Upper lobe of right lung (tissue), 1 donor: ENCODE measurements at regions not wholly inside any gene's neighbourhood (a gene's known extent, or its start where the extent isn't known, plus 50 kb on each side); places are given as distances from the start of the nearest gene placed in this dataset.

Source experiments
- ATAC-seq: fragments of 200-7000 bp; cut with Tn5 transposase; one replicate; pipeline ENCODE4 v1.9.1; 2020; ENCODE audit warnings: mild to moderate bottlenecking, moderate library complexity
- DNase-seq: peaks from one replicate; pipeline ENCODE4 v3.0.0-alpha.2; 2020
- H3K27ac ChIP-seq: fragments of 200-600 bp; one replicate; pipeline ENCODE4 v1.8.0; 2022
- H3K27me3 ChIP-seq: fragments of 200-600 bp; one replicate; pipeline ENCODE4 v1.8.0; 2022; ENCODE audit warnings: mild to moderate bottlenecking
- H3K36me3 ChIP-seq: fragments of 200-600 bp; one replicate; pipeline ENCODE4 v1.8.0; 2022
- H3K4me1 ChIP-seq: fragments of 200-600 bp; one replicate; pipeline ENCODE4 v1.8.0; 2022
- H3K4me3 ChIP-seq: fragments of 200-600 bp; one replicate; pipeline ENCODE4 v1.8.0; 2022; ENCODE audit warnings: mild to moderate bottlenecking
- H3K9me3 ChIP-seq: fragments of 200-600 bp; one replicate; pipeline ENCODE4 v1.8.0; 2022
- CTCF ChIP-seq: fragments of 200-600 bp; IDR thresholded peaks from one replicate; pipeline ENCODE4 v1.8.0; 2022; ENCODE audit warnings: antibody characterized with exemption
- intact Hi-C: fragments of 100-400 bp; cut with DNase I; formaldehyde crosslinking; loops from one replicate; pipeline ENCODE4 v1.11.0; 2022
- donor health status: DM: no; HTN: yes; CAD: no; lungs with severe emphysema.

DNA sequence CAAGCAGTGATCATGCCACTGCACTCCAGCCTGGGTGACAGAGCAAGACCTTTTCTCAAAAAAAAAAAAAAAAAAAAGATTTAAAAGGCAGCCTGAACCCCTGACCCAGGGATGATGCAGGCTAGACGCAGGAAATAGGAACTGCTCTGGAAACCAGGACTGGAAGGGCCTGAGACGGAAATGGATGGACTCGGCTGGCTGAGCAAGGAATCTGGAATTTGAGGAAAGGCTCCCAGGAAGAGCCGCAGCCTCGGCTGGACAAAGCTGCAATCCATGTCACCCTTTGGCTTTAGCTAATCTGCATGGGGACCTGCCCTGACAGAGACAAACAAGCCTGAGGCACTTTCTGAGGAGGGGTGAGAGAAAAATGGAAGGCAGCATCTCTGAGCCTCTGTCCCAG is 55.0 kb upstream of the DAPL1 start:
- no peaks in the 10 kb centered on the region for H3K36me3 ChIP-seq
- no peak for TF ChIP-seq CTCF
- no peaks in the 10 kb centered on the region for H3K27me3 ChIP-seq
- no peak for DNase-seq
- no peaks in the 10 kb centered on the region for H3K4me1 ChIP-seq
- ATAC-seq: no peak
- intact Hi-C loops: no loop called here
- no peak overlapping the region for H3K4me3 ChIP-seq
- H3K27ac ChIP-seq: no peak overlapping the region
- no peaks in the 10 kb centered on the region for H3K9me3 ChIP-seq

DNA sequence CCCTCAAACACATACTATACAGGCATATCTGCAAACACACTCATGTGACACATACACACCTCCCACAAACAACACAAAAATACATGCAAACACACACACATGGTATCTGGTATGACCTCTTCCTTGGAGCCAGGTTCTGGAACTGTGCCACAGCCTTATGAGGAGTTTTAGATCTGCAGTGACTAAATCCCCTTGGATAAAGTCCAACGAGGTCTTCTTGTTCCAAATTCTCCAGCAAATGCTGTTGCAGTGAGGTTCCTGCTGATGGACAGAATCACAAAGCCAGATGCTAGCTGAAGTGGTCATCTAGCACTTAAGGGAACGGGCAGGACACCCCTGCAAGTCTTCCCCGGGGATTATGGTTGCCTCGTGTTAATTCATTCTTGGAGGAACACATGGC is 54.5 kb upstream of the DAPL1 start:
- H3K4me3 ChIP-seq: no peak overlapping the region
- H3K27ac ChIP-seq: no peak overlapping the region
- H3K27me3 ChIP-seq: no peaks in the 10 kb centered on the region
- H3K4me1 ChIP-seq: no peaks in the 10 kb centered on the region
- H3K36me3 ChIP-seq: no peaks in the 10 kb centered on the region
- TF ChIP-seq CTCF: no peak
- no peak for DNase-seq
- ATAC-seq: no peak
- H3K9me3 ChIP-seq: no peaks in the 10 kb centered on the region
- intact Hi-C loops: no loop called here

- H3K4me1 ChIP-seq: no peaks in the 10 kb centered on the region
- no peak for ATAC-seq
- H3K9me3 ChIP-seq: no peaks in the 10 kb centered on the region
- no peak for DNase-seq
- no peak overlapping the region for H3K27ac ChIP-seq
- no peak overlapping the region for H3K4me3 ChIP-seq
- intact Hi-C loops: no loop called here
- no peak for TF ChIP-seq CTCF
- H3K36me3 ChIP-seq: no peaks in the 10 kb centered on the region
- H3K27me3 ChIP-seq: no peaks in the 10 kb centered on the region
Measured at GRCh38 chr2:158741625-158742024, 53.5 kb upstream of the DAPL1 start.

DNA sequence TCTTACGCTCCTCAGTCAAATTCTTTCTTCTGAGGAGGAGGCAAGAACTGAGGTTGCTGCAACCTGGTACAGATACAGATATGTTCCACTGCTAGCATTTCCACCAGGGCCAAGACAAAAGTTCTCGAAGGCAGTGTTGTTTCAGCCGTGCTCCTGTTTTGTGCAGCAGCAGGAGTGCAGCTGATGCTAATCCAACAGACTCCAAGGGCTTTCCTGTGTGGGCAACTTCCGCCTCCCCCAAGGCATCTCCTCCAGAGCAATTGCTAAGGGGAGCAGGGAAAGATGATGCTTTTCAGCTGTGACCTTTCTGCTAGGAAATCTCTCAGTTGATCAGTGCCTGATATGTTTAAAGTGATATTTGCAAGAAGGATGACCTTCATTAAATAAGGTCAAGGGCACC is 52.6 kb upstream of the DAPL1 start:
- Histone ChIP-seq H3K4me3 (no peak overlapping the region), H3K9me3 (no peaks in the 10 kb centered on the region), H3K27me3 (no peaks in the 10 kb centered on the region), H3K27ac (no peak overlapping the region), H3K36me3 (no peaks in the 10 kb centered on the region), H3K4me1 (no peaks in the 10 kb centered on the region)
- no peak for ATAC-seq
- intact Hi-C loops: no loop called here
- DNase-seq: no peak
- no peak for TF ChIP-seq CTCF

DNA sequence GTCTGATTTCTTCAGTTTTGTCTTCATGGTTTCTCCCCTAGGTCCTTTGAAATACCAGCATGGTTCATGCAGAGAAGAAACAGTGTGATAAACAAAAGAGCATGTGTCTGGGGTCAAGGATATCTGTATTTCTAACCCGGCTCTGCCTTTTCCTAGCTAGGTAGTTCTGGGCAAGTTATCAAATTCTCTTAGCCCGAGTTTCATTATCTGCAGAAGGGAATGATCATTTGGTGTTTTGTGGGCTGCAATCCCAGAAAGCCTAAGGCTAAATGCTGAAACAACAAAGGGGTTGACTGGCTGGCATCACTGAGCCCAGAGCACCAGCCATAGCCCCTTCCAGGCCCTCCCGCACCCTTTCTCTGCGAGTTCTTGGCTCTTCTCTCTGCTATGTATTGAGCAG is 51.7 kb upstream of the DAPL1 start:
- Histone ChIP-seq H3K9me3 (no peaks in the 10 kb centered on the region), H3K4me1 (no peaks in the 10 kb centered on the region), H3K4me3 (no peak overlapping the region), H3K27ac (no peak overlapping the region), H3K36me3 (no peaks in the 10 kb centered on the region), H3K27me3 (no peaks in the 10 kb centered on the region)
- intact Hi-C loops: no loop called here
- ATAC-seq (no peak), DNase-seq (no peak)
- no peak for TF ChIP-seq CTCF

GRCh38 chr2:158743879-158744278 is 51.2 kb upstream of the DAPL1 start:
- TF ChIP-seq CTCF: no peak
- Histone ChIP-seq H3K27me3 (no peaks in the 10 kb centered on the region), H3K9me3 (no peaks in the 10 kb centered on the region), H3K4me3 (no peak overlapping the region), H3K36me3 (no peaks in the 10 kb centered on the region), H3K4me1 (no peaks in the 10 kb centered on the region), H3K27ac (no peak overlapping the region)
- DNase-seq (no peak), ATAC-seq (no peak)
- intact Hi-C loops: no loop called here
